GM04504 (cell line): ENCODE measurements at regions not wholly inside any gene's neighbourhood (a gene's known extent, or its start where the extent isn't known, plus 50 kb on each side); places are given as distances from the start of the nearest gene placed in this dataset.

Experiments
- DNase-seq: peaks from one replicate; pipeline ENCODE4 v3.0.0-alpha.2; 2012; ENCODE audit warnings: low read depth

- no peak for DNase-seq
Observed at GRCh38 chr15:56868170-56868569, 50.3 kb upstream of the TCF12 start.

- no peak for DNase-seq
Observed at GRCh38 chr15:56866803-56867202, 51.6 kb upstream of the TCF12 start.

GRCh38 chr15:56857828-56858227 lies 60.6 kb upstream of the TCF12 start:
- no peak for DNase-seq

DNA sequence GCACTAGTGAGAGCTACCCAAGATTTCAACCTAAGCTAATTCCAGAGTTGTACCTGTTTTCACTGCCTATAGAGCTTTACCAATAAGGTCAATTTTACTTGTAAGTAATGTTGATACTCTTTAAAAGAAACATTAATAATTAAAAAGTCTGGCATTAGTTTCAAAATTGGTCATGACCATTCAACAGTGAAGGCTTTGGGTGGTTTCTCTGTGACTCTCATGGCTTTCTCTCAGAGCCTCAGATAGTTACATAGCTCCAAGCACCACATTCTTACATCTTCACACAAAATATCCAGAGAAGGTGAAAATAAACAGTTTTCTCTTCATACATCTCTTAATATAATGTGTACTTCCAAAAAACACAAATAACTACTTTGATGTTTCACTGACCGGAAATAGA lies 61.5 kb upstream of the TCF12 start:
- no peak for DNase-seq

GRCh38 chr15:56844892-56845291 lies 73.6 kb upstream of the TCF12 start:
- DNase-seq: no peak

DNA sequence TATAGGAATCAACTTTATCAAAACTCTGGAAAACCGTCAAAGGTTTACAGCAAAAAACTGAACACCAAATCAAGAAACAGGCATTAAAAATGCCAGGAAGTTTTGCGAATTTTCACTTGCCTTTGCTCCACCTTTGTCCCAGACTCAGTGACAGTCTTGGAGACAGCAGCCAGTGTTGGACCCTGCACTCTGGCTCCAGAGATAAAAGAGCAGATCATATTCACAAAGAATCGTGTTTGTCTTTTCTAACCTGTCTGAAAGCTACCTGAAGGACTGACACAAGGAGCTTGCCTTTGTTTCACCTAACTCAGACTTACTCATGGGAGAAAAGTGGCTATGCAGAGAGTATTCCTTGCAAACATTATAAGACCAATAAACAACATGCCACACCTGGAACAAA lies 74.0 kb upstream of the TCF12 start:
- DNase-seq: no peak

- DNase-seq: no peak
Observed at GRCh38 chr15:56839641-56840040, 78.8 kb upstream of the TCF12 start.

GRCh38 chr15:56839099-56839498 lies 79.3 kb upstream of the TCF12 start:
- no peak for DNase-seq

GRCh38 chr15:56838085-56838484 lies 80.4 kb upstream of the TCF12 start:
- no peak for DNase-seq

GRCh38 chr15:56837273-56837672 lies 81.2 kb upstream of the TCF12 start:
- no peak for DNase-seq

GRCh38 chr15:56835718-56836171 lies 82.7 kb upstream of the TCF12 start:
- DNase-seq: no peak

GRCh38 chr15:56832125-56832524 lies 86.3 kb upstream of the TCF12 start:
- no peak for DNase-seq

- DNase-seq: no peak
Observed at GRCh38 chr15:56831467-56832005, 86.9 kb upstream of the TCF12 start.

- no peak for DNase-seq
Observed at GRCh38 chr15:56824175-56824574, 90.9 kb upstream of the ZNF280D start.

DNA sequence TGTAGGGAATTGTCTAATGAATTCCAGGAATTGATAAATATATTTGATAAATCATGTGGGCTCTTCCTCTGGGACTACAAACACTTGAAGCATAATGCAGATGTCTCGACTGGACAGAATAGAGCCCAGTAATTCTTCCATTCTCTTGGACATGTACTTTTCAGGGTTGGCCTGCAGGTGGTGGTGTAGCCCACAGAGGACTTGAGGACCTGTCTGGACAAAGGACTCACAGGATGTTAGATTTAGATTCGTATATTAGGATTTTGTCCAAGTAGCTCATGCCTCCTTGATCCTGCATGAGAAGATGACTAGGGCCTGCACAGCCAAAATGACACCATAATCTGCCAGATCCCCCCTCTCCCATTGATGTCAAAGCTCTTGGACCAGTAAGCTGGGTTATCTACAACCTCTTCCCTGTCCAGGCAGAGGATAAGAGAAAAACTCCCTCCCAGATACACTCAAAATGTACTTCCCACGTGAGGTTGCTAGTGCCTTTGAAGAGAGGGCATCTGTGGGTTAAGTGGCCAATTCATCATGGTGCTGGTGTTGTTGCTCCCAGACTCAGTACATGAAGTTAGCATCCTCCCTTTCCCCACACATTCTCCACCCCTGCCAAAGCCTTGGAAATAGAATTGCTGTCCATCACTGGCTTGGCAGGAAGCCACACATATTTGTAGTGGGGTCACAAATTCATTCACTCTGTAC lies 88.6 kb upstream of the ZNF280D start:
- no peak for DNase-seq

DNA sequence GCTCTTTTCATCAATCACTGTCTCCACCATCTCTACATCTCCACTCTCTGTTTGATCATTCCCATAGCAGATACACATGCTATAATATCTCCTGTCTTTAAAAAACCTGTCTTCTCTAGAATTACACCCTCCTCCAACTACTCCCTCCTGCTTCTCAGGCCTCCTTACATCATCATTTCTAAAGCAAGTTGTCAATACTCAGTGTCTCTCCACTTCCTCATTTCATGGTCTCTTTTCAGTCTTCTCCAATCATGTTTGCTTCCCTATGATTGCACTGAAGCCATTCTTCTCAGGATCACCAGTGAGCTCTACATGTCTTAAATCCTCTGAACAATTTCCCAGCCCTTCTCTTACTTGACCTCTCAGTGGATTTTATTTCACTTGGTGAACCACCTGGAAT lies 87.0 kb upstream of the ZNF280D start:
- no peak for DNase-seq

- DNase-seq: no peak
Observed at GRCh38 chr15:56817321-56818080, 84.2 kb upstream of the ZNF280D start.

DNA sequence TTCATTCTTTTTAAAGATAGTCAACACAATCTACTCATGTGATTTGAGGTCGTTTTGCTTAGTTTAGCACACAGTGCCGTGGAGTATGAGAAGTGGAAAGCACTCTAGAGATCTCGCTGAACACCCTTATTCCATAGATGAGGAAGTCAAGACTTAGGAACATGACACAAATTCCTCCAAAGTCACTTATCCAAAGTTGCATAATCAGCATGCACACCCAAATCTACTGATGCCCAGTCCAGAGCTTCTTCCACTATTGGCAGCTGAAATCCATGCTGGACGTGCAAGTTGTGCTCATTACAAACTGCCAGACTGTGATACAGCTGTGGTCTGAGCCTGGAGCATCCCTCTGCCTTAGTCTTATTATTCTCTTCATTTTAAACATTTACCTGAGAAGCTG lies 83.5 kb upstream of the ZNF280D start:
- no peak for DNase-seq

DNA sequence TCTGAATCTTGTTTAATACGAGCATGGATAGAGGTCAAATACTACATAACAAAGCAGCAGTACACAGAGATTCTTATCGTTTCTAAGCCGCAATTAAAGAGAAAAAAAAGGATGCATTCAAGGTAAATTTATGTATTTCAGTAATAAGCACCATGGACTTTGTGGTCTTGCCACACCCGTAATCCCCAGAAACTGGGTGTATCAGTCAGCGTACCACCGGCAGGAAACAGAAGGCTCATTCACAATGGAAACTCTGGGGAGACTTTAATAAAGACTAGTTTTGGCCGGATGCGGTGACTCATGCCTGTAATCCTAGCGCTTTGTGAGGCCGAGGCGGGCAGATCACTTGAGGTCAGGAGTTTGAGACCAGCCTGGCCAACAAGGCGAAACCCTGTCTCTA lies 81.9 kb upstream of the ZNF280D start:
- DNase-seq: no peak

GRCh38 chr15:56814429-56814828 lies 81.1 kb upstream of the ZNF280D start:
- no peak for DNase-seq

DNA sequence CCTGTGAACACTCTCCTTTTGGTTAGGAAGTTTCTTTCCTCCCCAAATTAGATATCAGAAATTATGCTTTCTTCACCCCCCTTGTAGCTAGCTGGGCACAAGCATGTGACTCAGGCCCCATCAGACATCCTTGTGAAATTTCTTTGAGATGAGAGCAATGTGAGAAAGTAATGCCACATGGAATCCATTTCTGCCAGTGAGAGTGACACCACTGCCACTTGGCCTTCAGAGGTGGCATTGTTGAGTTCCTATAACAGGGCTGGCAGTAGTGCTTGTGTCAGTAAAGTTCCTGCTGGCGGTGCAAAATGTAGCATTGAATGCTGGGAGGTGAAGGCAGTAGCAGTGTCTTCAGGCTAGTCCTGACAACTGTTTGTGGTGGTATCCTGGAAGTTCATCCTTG lies 80.7 kb upstream of the ZNF280D start:
- no peak for DNase-seq

DNA sequence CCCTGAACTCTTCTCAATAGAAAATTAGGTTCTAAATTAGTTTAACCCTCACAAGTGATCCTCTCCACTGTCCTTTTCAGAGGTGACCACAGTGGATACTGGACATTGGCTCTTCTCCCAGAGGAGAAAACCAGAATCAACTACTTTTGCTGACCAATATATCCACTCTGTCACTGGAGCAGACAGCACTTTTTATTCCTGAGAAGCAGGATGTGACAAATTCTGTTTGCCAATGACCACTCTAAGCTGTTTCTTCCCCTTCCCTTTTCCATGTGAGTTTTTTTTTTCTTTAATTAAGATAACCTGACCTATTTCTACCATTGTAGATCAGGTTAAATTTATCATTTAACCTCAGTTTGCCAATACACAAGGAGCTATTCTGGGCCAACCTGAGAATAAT lies 79.7 kb upstream of the ZNF280D start:
- DNase-seq: no peak

DNA sequence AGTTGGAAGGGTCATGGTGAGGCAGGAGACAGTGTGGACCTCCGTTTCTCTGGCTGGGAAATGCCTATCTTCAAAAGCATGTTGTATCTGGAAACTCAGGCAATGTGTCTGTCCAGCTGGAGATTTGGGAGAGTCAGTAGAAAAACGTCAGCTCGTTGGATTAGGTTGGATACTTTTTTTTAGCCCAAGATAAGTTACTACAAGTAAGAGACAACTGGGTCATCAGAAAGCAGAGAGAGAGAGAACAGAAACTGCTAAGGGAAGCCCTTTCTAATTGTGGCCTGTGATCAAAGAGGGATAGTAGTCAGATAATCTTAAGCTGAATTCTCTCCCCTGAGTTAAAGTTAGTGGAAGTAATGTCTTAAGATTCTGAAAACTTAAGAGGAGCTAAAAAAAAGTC lies 78.9 kb upstream of the ZNF280D start:
- no peak for DNase-seq

DNA sequence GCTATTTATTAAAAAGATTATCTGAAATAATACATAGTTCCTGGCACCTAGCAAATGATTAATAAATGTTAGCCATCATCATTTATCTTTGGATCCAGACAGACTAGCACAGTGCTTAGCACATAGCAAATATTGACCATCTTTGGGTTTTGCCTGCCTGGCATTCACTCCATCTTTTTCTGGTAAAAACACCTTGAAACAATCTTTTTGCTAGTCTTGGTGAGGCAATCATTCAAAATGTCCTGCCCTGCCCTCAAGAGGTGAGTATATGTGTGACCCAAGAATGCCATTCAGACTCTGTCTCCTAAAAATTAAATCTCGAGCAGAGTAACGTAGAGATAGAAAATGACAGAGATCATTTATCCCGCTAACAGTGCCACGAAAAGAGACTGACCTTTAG lies 78.3 kb upstream of the ZNF280D start:
- DNase-seq: no peak
